Endothelial cell of umbilical vein (primary cell): ENCODE measurements at regions not wholly inside any gene's neighbourhood (a gene's known extent, or its start where the extent isn't known, plus 50 kb on each side); places are given as distances from the start of the nearest gene placed in this dataset.

Experiments
- BruUV-seq: library from RNA; stranded (reverse); fragments of 400-500 nt; replicated peaks from 2 replicates; lab custom pipeline; 2021; lab: Mats Ljungman, UMichigan
- CTCF ChIA-PET: fragments of 300-600, 350-600 bp; sonication (Branson Sonifier 250); formaldehyde crosslinking; loops from one replicate; lab custom pipeline; 2021; ENCODE audit warnings: antibody characterized with exemption, inconsistent platforms; lab: Charles Lee
- POLR2A ChIA-PET: fragments of 300-600, 350-600 bp; sonication (Branson Sonifier 250); formaldehyde crosslinking; loops from one replicate; lab custom pipeline; 2021; ENCODE audit warnings: antibody characterized with exemption, inconsistent platforms; lab: Charles Lee
- DNase-seq: peaks from one replicate; pipeline ENCODE4 v3.0.0-alpha.2; 2011; ENCODE audit warnings: low read depth, low spot score
- FAIRE-seq: peaks from 2 replicates; lab custom pipeline; 2011; peaks lifted over from hg19 to GRCh38; lab: Jason Lieb, UNC
- H2AFZ ChIP-seq: 2 replicates; pipeline ENCODE4 v1.6.0; 2012; ENCODE audit warnings: low read depth, low read length, control low read depth, inconsistent platforms
- H3K27ac ChIP-seq: 2 replicates; pipeline ENCODE4 v1.5.1; 2011; ENCODE audit warnings: low read depth, mild to moderate bottlenecking, control low read depth, low read length, moderate library complexity; ENCODE audit not compliant: insufficient read depth
- H3K27me3 ChIP-seq, 2 experiments: 2 replicates each; pipeline versions ENCODE4 v1.6.0 to v1.6.1; 2011; ENCODE audit warnings: low read length in 2 of 2, mixed read lengths in 1 of 2; ENCODE audit not compliant: control insufficient read depth in 2 of 2, insufficient read depth in 2 of 2
- H3K36me3 ChIP-seq, 2 experiments: 2 replicates in 1 of 2; 3 replicates in 1 of 2; pipeline ENCODE4 v1.5.1; 2011; ENCODE audit warnings: low read length in 2 of 2, mild to moderate bottlenecking in 1 of 2, moderate library complexity in 1 of 2; ENCODE audit not compliant: control insufficient read depth in 2 of 2, insufficient read depth in 2 of 2; ENCODE audit errors: extremely low read depth in 1 of 2
- H3K4me1 ChIP-seq: 3 replicates; pipeline ENCODE4 v1.5.1; 2011; ENCODE audit warnings: mild to moderate bottlenecking, low read length; ENCODE audit not compliant: control insufficient read depth, insufficient read depth; ENCODE audit errors: extremely low read depth
- H3K4me2 ChIP-seq: 2 replicates; pipeline ENCODE4 v1.6.1; 2011; ENCODE audit warnings: low read length, control low read depth, mixed read lengths; ENCODE audit not compliant: insufficient read depth
- H3K4me3 ChIP-seq, 3 experiments: fragments of 200-600 bp in 1 of 3; sonication (generic), shearing (Covaris generic) in 1 of 3; replicated peaks in 1 of 3; 2 replicates each; pipeline ENCODE4 v1.5.1; 2011 to 2016; ENCODE audit warnings: control low read depth in 3 of 3, low read length in 3 of 3, mild to moderate bottlenecking in 2 of 3, inconsistent platforms in 1 of 3, low read depth in 1 of 3, moderate library complexity in 1 of 3; ENCODE audit not compliant: insufficient read depth in 1 of 3
- H3K79me2 ChIP-seq: 2 replicates; pipeline ENCODE4 v1.6.0; 2012; ENCODE audit warnings: low read length, inconsistent platforms; ENCODE audit not compliant: control insufficient read depth, insufficient read depth
- H3K9ac ChIP-seq: replicated peaks from 2 replicates; pipeline ENCODE3; 2011; ENCODE audit warnings: low read length, control low read depth; ENCODE audit not compliant: insufficient read depth; ENCODE audit errors: extremely low read depth
- H3K9me1 ChIP-seq: replicated peaks from 3 replicates; pipeline ENCODE4 v1.6.0; 2011; ENCODE audit warnings: mild to moderate bottlenecking, low read length; ENCODE audit not compliant: control insufficient read depth, insufficient read depth; ENCODE audit errors: extremely low read depth
- H3K9me3 ChIP-seq: replicated peaks from 2 replicates; pipeline ENCODE4 v1.5.1; 2012; ENCODE audit warnings: low read length, inconsistent platforms; ENCODE audit not compliant: control insufficient read depth, insufficient read depth
- H4K20me1 ChIP-seq: replicated peaks from 2 replicates; pipeline ENCODE3; 2011; ENCODE audit warnings: mild to moderate bottlenecking, low read length; ENCODE audit not compliant: control insufficient read depth, insufficient read depth; ENCODE audit errors: extremely low read depth
- CTCF ChIP-seq, 2 donors: IDR thresholded peaks; 1 replicate in 1 of 2; 2 replicates in 1 of 2; pipeline ENCODE4 v1.5.1; 2011; ENCODE audit warnings: low read length in 2 of 2, mild to moderate bottlenecking in 2 of 2, moderate library complexity in 2 of 2, control low read depth in 1 of 2, inconsistent platforms in 1 of 2, low read depth in 1 of 2; ENCODE audit not compliant: insufficient read depth in 1 of 2; ENCODE audit errors: extremely low read depth in 1 of 2
- EZH2 ChIP-seq: IDR thresholded peaks from 2 replicates; pipeline ENCODE4 v1.6.1; 2012; ENCODE audit warnings: borderline replicate concordance, low read depth, mild to moderate bottlenecking, moderate library complexity, low read length, inconsistent platforms; ENCODE audit not compliant: severe bottlenecking
- FOS ChIP-seq: IDR thresholded peaks from 2 replicates; pipeline ENCODE4 v1.6.1; 2011; ENCODE audit warnings: mild to moderate bottlenecking, low read length, moderate library complexity, borderline replicate concordance; ENCODE audit not compliant: insufficient read depth
- GATA2 ChIP-seq: IDR thresholded peaks from 2 replicates; pipeline ENCODE4 v1.7.0; 2011; ENCODE audit warnings: low read depth, mild to moderate bottlenecking, moderate library complexity, mixed read lengths, low read length; ENCODE audit not compliant: insufficient read length, insufficient read depth
- JUN ChIP-seq: IDR thresholded peaks from 2 replicates; pipeline ENCODE4 v1.6.1; 2011; ENCODE audit warnings: borderline replicate concordance, low read depth; ENCODE audit not compliant: insufficient read length, insufficient read depth
- MAX ChIP-seq: IDR thresholded peaks from 2 replicates; pipeline ENCODE4 v1.6.1; 2011; ENCODE audit not compliant: insufficient read depth, insufficient read length
- MYC ChIP-seq: IDR thresholded peaks from one replicate; pipeline ENCODE4 v1.6.1; 2011; ENCODE audit warnings: mild to moderate bottlenecking, low read depth, low read length
- POLR2A ChIP-seq: IDR thresholded peaks from 2 replicates; pipeline ENCODE4 v1.6.1; 2012; ENCODE audit warnings: low read depth, mild to moderate bottlenecking, control low read depth, low read length
- POLR2AphosphoS5 ChIP-seq: IDR thresholded peaks from 2 replicates; pipeline ENCODE4 v1.6.1; 2012; ENCODE audit warnings: low read depth, mild to moderate bottlenecking, control low read depth, low read length, moderate library complexity; ENCODE audit not compliant: insufficient read depth
- dilution Hi-C: fragments of 300-500 bp; cut with MboI; formaldehyde crosslinking; loops from one replicate; pipeline ENCODE4 v1.15.0; 2019; ENCODE audit warnings: low sequenced_read_pairs; ENCODE audit not compliant: extremely low pct_ligation_motif_present
- intact Hi-C: fragments of 100-400 bp; cut with micrococcal nuclease; formaldehyde crosslinking; loops from one replicate; pipeline ENCODE4 v1.10.0; 2022

- H3K79me2 ChIP-seq = no peaks in the 10 kb centered on the region
- TF ChIP-seq FOS (no peak), CTCF (IDR thresholded peaks at IDR 0.05; ENCODE audit: extremely low read depth in 1 of 2, insufficient read depth in 1 of 2, low read depth in 1 of 2, low read length in 2 of 2) (no peak)
- FAIRE-seq = no peak
- no peak overlapping the region for H3K9ac ChIP-seq
- H3K27me3 ChIP-seq = peaks cover 0 to 2% of the 10 kb centered on the region in 2 experiments
- H3K27ac ChIP-seq = no peak overlapping the region
- H2AFZ ChIP-seq = no peak overlapping the region
- DNase-seq = peak; percentile 20
- no peaks in the 10 kb centered on the region for H3K36me3 ChIP-seq
- H3K9me1 ChIP-seq = no peaks in the 10 kb centered on the region
- ChIA-PET POLR2A (no interaction called here), CTCF (interaction anchor here (1.3 kb wide), 1 partner anchor 17 kb away, joined by 3 read pairs; no protein-coding TSS in a partner anchor)
- H3K4me3 ChIP-seq = no peak overlapping the region
- H3K4me1 ChIP-seq = no peaks in the 10 kb centered on the region
- H3K9me3 ChIP-seq = no peaks in the 10 kb centered on the region
- H3K4me2 ChIP-seq = no peak overlapping the region
- intact Hi-C loops = no loop called here
- no peaks in the 10 kb centered on the region for H4K20me1 ChIP-seq
- dilution Hi-C loops = no loop called here
- BruUV-seq = no TSS peak
Observed at GRCh38 chr3:40864146-40864782, 335.0 kb upstream of the CTNNB1 start.

- FAIRE-seq (no peak), DNase-seq (peak; percentile 6)
- Histone ChIP-seq H3K9ac (no peak overlapping the region), H3K79me2 (no peaks in the 10 kb centered on the region), H3K4me3 (no peak overlapping the region), H3K36me3 (no peaks in the 10 kb centered on the region), H3K9me3 (no peaks in the 10 kb centered on the region), H3K9me1 (no peaks in the 10 kb centered on the region), H3K27me3 (peaks cover 0 to 2% of the 10 kb centered on the region in 2 experiments), H3K27ac (no peak overlapping the region), H2AFZ (no peak overlapping the region), H3K4me1 (no peaks in the 10 kb centered on the region), H4K20me1 (no peaks in the 10 kb centered on the region), H3K4me2 (no peak overlapping the region)
- POLR2A ChIA-PET = no interaction called here
- BruUV-seq = no TSS peak
- dilution Hi-C loops (no loop called here), intact Hi-C loops (no loop called here)
- TF ChIP-seq GATA2 (no peak), MYC (no peak), POLR2A (no peak), FOS (no peak), POLR2AphosphoS5 (no peak), MAX (no peak), EZH2 (no peak), CTCF (IDR thresholded peaks at IDR 0.05; ENCODE audit: extremely low read depth in 1 of 2, insufficient read depth in 1 of 2, low read depth in 1 of 2, low read length in 2 of 2) (no peak), JUN (no peak)
- CTCF ChIA-PET = no interaction called here
Observed at GRCh38 chr3:40864915-40865314, 334.4 kb upstream of the CTNNB1 start.
